Activated CD4-positive, CD25-positive, alpha-beta regulatory T cell treated with anti-CD3 and anti-CD28 coated beads, Interleukin-2, amount 50 U/mL, for 24 hours (primary cell): ENCODE measurements at regions not wholly inside any gene's neighbourhood (a gene's known extent, or its start where the extent isn't known, plus 50 kb on each side); places are given as distances from the start of the nearest gene placed in this dataset.
"Not testable (repeated sequence)": the region's sequence is repeated elsewhere in the genome, so short reads cannot be mapped to it uniquely, and the experiment has no call there.

ENCODE experiments used
- ATAC-seq, 2 donors: fragments of 150-1000 bp; cut with Tn5 transposase; one replicate each; pipeline ENCODE4 v1.10.0; 2021; ENCODE audit warnings: mild to moderate bottlenecking in 1 of 2, moderate library complexity in 1 of 2

- ATAC-seq = no peak
Observed at GRCh38 chr1:199815947-199816346, 211.6 kb upstream of the NR5A2 start.

GRCh38 chr1:199817266-199817665 is 210.2 kb upstream of the NR5A2 start:
- no peak for ATAC-seq

GRCh38 chr1:199821029-199821779 is 206.3 kb upstream of the NR5A2 start:
- no peak for ATAC-seq

- no peak for ATAC-seq
Observed at GRCh38 chr1:199832451-199832850, 195.1 kb upstream of the NR5A2 start.

GRCh38 chr1:199834711-199835110 is 192.8 kb upstream of the NR5A2 start:
- ATAC-seq = no peak

GRCh38 chr1:199836430-199836829 is 191.1 kb upstream of the NR5A2 start:
- no peak for ATAC-seq

- no peak for ATAC-seq
Observed at GRCh38 chr1:199837321-199837720, 190.2 kb upstream of the NR5A2 start.

GRCh38 chr1:199839608-199840007 is 187.9 kb upstream of the NR5A2 start:
- not testable (repeated sequence) for ATAC-seq

GRCh38 chr1:199843096-199843495 is 184.4 kb upstream of the NR5A2 start:
- not testable (repeated sequence) for ATAC-seq

- no peak for ATAC-seq
Observed at GRCh38 chr1:199843861-199844260, 183.6 kb upstream of the NR5A2 start.

GRCh38 chr1:199847021-199847420 is 180.5 kb upstream of the NR5A2 start:
- ATAC-seq = no peak

- ATAC-seq = no peak
Observed at GRCh38 chr1:199851439-199852140, 175.9 kb upstream of the NR5A2 start.

- ATAC-seq = no peak
Observed at GRCh38 chr1:199854686-199855321, 172.7 kb upstream of the NR5A2 start.

GRCh38 chr1:199855580-199855979 is 171.9 kb upstream of the NR5A2 start:
- ATAC-seq = no peak

GRCh38 chr1:199856216-199856780 is 171.2 kb upstream of the NR5A2 start:
- ATAC-seq = no peak

GRCh38 chr1:199857108-199857507 is 170.4 kb upstream of the NR5A2 start:
- no peak for ATAC-seq

- ATAC-seq = no peak
Observed at GRCh38 chr1:199857516-199857915, 170.0 kb upstream of the NR5A2 start.

GRCh38 chr1:199858171-199858570 is 169.3 kb upstream of the NR5A2 start:
- ATAC-seq = no peak

GRCh38 chr1:199858856-199859255 is 168.7 kb upstream of the NR5A2 start:
- no peak for ATAC-seq

- no peak for ATAC-seq
Observed at GRCh38 chr1:199859491-199859933, 168.0 kb upstream of the NR5A2 start.

- no peak for ATAC-seq
Observed at GRCh38 chr1:199861020-199861795, 166.3 kb upstream of the NR5A2 start.

GRCh38 chr1:199862047-199862446 is 165.5 kb upstream of the NR5A2 start:
- no peak for ATAC-seq

- ATAC-seq = no peak
Observed at GRCh38 chr1:199866210-199866617, 161.3 kb upstream of the NR5A2 start.
